Stimulated activated naive B cell treated with anti-CD40 and anti-IgM and Interleukin-4, amounts not matched to agents 10 μg/mL and 1 μg/mL and 100 μg/mL, for 72 hours (primary cell): ENCODE measurements at regions not wholly inside any gene's neighbourhood (a gene's known extent, or its start where the extent isn't known, plus 50 kb on each side); places are given as distances from the start of the nearest gene placed in this dataset.
"Not testable (repeated sequence)": the region's sequence is repeated elsewhere in the genome, so short reads cannot be mapped to it uniquely, and the experiment has no call there.

Source experiments
- ATAC-seq, 2 donors: fragments of 150-1000 bp; cut with Tn5 transposase; replicated peaks; 2 replicates each; pipeline ENCODE4 v1.10.0; 2021; ENCODE audit warnings: moderate library complexity in 1 of 2
- DNase-seq: peaks from one replicate; pipeline ENCODE4 v3.0.0; 2021
- H3K27ac Mint-ChIP-seq: one replicate; pipeline ENCODE4 v1.8.0; 2022; ENCODE audit warnings: mild to moderate bottlenecking, mixed read lengths
- H3K27me3 Mint-ChIP-seq, 2 donors: one replicate each; pipeline ENCODE4 v1.8.0; 2022; ENCODE audit warnings: mixed read lengths in 2 of 2
- H3K36me3 Mint-ChIP-seq, 2 donors: one replicate each; pipeline ENCODE4 v1.8.0; 2022; ENCODE audit warnings: mixed read lengths in 2 of 2, mild to moderate bottlenecking in 1 of 2
- H3K4me1 Mint-ChIP-seq, 2 donors: one replicate each; pipeline ENCODE4 v1.8.0; 2022; ENCODE audit warnings: mixed read lengths in 2 of 2, mild to moderate bottlenecking in 1 of 2
- H3K4me3 Mint-ChIP-seq, 2 donors: one replicate each; pipeline ENCODE4 v1.8.0; 2022; ENCODE audit warnings: mild to moderate bottlenecking in 2 of 2, mixed read lengths in 2 of 2, moderate library complexity in 1 of 2
- H3K9me3 Mint-ChIP-seq, 2 donors: one replicate each; pipeline ENCODE4 v1.8.0; 2022; ENCODE audit warnings: mixed read lengths in 2 of 2, mild to moderate bottlenecking in 1 of 2

DNA sequence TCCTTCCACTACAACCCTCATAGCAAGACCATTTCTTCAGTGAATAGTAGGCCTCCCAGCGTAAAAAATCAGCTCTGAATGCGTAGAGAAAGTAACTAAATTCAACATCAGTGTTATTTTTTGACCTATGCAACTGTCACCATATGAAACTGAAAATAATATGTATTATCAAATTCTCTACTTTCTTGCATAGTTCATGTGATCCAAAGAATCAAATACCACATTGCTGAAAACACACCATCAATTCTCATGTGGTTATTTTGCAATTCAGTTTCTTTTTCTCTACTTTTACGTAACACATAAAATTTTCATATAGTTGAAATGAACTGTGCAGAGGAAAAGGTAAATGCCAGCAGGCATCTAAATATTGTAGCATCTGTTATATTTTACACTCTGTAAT, 208.5 kb upstream of the SPOPL start:
- Mint-ChIP-seq H3K4me3 (no peak overlapping the region), H3K27me3 (no peaks in the 10 kb centered on the region), H3K4me1 (no peaks in the 10 kb centered on the region), H3K9me3 (peaks cover 0 to 5% of the 10 kb centered on the region in 2 donors), H3K27ac (no peak overlapping the region), H3K36me3 (peaks cover 0 to 18% of the 10 kb centered on the region in 2 donors)
- DNase-seq: no peak
- no peak for ATAC-seq

DNA sequence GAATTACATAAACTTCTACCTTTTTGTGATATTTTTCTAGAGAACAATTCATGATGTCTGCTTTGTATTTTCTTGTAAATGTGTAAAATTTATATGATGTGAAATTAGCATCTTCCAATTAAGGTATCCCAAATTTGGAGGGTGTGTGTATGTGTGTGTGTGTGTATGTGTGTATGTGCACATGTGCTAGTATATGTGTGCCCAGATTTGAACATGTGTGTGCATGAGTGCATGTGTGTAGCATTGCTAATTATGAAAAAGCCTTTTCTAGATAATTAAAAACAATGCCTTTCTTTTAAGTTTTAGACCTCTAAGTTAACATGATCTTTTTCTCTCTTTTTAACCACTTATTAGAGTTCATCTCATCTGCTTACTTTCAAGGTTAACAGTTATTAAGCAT, 208.0 kb upstream of the SPOPL start:
- no peak overlapping the region for H3K27ac Mint-ChIP-seq
- no peak overlapping the region for H3K4me3 Mint-ChIP-seq
- H3K9me3 Mint-ChIP-seq: peaks cover 0 to 5% of the 10 kb centered on the region in 2 donors
- DNase-seq (no peak), ATAC-seq (no peak)
- H3K27me3 Mint-ChIP-seq: no peaks in the 10 kb centered on the region
- H3K36me3 Mint-ChIP-seq: peaks cover 2 to 18% of the 10 kb centered on the region in 2 donors
- H3K4me1 Mint-ChIP-seq: peaks cover 0 to 4% of the 10 kb centered on the region in 2 donors

DNA sequence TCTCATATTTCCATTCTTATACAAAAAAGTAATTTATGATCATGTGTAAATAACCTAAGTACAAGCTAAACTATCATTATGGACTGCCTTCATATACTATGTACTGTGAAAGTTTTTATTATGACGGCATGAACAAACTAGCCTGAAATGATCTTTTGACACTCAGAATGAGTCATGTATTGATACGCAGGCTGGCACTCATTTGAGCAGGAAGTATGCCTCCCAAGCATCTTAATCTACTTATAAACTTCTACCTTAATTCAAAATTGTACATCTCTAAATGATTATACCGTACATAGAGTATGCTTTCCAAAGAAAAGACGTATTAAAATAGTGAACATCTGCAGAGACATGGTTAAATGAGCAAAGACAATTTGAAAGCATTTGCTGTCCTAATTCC, 207.1 kb upstream of the SPOPL start:
- Mint-ChIP-seq H3K4me3 (no peak overlapping the region), H3K9me3 (peaks cover 0 to 5% of the 10 kb centered on the region in 2 donors), H3K27me3 (no peaks in the 10 kb centered on the region), H3K36me3 (peaks cover 3 to 18% of the 10 kb centered on the region in 2 donors), H3K4me1 (peaks cover 4 to 8% of the 10 kb centered on the region in 2 donors), H3K27ac (no peak overlapping the region)
- DNase-seq: no peak
- no peak for ATAC-seq

GRCh38 chr2:138296365-138296764, 205.2 kb upstream of the SPOPL start:
- H3K9me3 Mint-ChIP-seq: peaks cover 0 to 5% of the 10 kb centered on the region in 2 donors
- H3K4me3 Mint-ChIP-seq: no peak overlapping the region
- H3K27me3 Mint-ChIP-seq: no peaks in the 10 kb centered on the region
- DNase-seq: no peak
- peaks cover 3 to 10% of the 10 kb centered on the region in 2 donors for H3K36me3 Mint-ChIP-seq
- H3K27ac Mint-ChIP-seq: no peak overlapping the region
- H3K4me1 Mint-ChIP-seq: peaks cover 4 to 8% of the 10 kb centered on the region in 2 donors
- no peak for ATAC-seq

GRCh38 chr2:138298120-138298814, 203.3 kb upstream of the SPOPL start:
- no peak for DNase-seq
- H3K9me3 Mint-ChIP-seq: no peaks in the 10 kb centered on the region
- H3K27me3 Mint-ChIP-seq: no peaks in the 10 kb centered on the region
- no peak overlapping the region for H3K27ac Mint-ChIP-seq
- peaks cover 3 to 5% of the 10 kb centered on the region in 2 donors for H3K36me3 Mint-ChIP-seq
- no peak overlapping the region for H3K4me3 Mint-ChIP-seq
- H3K4me1 Mint-ChIP-seq: peaks cover 4 to 8% of the 10 kb centered on the region in 2 donors
- ATAC-seq: peak in 1 of 2 donors; percentile 34

DNA sequence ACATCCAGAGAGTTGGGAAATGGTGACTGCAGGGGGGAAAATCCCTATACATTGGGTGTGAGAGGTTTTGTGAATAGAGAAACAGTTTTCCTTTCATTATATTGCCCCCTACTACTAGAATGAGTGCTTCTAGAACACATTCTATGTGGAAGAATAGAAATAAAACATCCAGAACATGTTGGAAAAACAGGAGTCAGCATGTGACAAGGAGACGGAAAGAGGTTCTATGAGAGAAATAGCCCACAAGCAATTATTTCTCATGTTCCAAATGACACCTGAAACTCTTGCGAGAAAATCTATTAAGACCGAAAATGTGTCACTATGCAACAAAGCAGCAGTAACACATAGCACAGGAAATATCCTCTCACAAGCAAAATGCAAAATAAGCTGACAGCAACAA, 202.7 kb upstream of the SPOPL start:
- peaks cover 3 to 5% of the 10 kb centered on the region in 2 donors for H3K36me3 Mint-ChIP-seq
- no peaks in the 10 kb centered on the region for H3K9me3 Mint-ChIP-seq
- H3K4me1 Mint-ChIP-seq: peaks cover 4 to 8% of the 10 kb centered on the region in 2 donors
- H3K27ac Mint-ChIP-seq: no peak overlapping the region
- no peak overlapping the region for H3K4me3 Mint-ChIP-seq
- no peak for DNase-seq
- ATAC-seq: peak in 1 of 2 donors; percentile 29
- no peaks in the 10 kb centered on the region for H3K27me3 Mint-ChIP-seq

DNA sequence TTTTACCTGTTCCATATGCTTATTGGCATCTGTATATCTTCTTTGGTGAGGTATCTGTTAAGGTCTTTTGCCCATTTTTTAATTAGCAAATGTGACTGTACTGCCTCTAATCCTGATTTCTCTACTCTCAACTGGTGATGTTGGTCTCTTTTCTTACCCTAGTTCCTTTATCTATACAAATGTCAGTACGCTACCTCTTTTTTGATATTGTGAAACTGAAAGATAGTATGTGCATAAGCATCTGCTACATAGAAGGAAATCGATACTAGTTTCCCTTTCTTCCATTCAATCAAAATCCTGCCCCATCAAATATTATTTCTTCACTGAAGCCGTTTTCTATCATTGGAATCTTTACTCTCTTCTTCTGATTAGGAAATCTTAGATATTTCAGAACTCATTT, 194.9 kb upstream of the SPOPL start:
- DNase-seq: no peak
- Mint-ChIP-seq H3K27me3 (no peaks in the 10 kb centered on the region), H3K4me1 (no peaks in the 10 kb centered on the region), H3K36me3 (peaks cover 0 to 5% of the 10 kb centered on the region in 2 donors), H3K4me3 (no peak overlapping the region), H3K27ac (no peak overlapping the region), H3K9me3 (peaks cover 0 to 8% of the 10 kb centered on the region in 2 donors)
- ATAC-seq: no peak

DNA sequence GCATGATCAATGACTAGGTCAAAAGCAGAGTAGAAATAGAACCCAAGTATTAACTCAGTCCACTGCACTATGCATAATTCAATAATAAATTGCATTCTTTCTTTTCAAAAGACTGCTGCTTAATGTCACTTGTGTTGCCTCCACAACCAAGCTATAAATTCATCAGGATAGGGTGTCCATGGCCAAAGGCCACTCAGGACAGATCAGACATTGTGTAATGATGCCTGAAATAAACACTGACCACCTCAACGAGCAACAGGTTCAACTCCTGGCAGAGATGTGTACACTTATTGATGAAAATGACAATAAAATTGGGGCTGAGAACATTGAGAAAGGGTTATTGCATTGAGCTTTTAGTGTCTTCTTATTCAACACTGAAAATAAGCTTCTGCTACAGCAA, 194.5 kb upstream of the SPOPL start:
- DNase-seq (no peak), ATAC-seq (no peak)
- peaks cover 0 to 8% of the 10 kb centered on the region in 2 donors for H3K9me3 Mint-ChIP-seq
- H3K36me3 Mint-ChIP-seq: peaks cover 0 to 5% of the 10 kb centered on the region in 2 donors
- no peaks in the 10 kb centered on the region for H3K27me3 Mint-ChIP-seq
- no peak overlapping the region for H3K4me3 Mint-ChIP-seq
- H3K27ac Mint-ChIP-seq: no peak overlapping the region
- no peaks in the 10 kb centered on the region for H3K4me1 Mint-ChIP-seq

- Mint-ChIP-seq H3K27ac (no peak overlapping the region), H3K27me3 (no peaks in the 10 kb centered on the region), H3K36me3 (peaks cover 0 to 8% of the 10 kb centered on the region in 2 donors), H3K9me3 (peaks cover 0 to 8% of the 10 kb centered on the region in 2 donors), H3K4me1 (no peaks in the 10 kb centered on the region), H3K4me3 (no peak overlapping the region)
- DNase-seq (no peak), ATAC-seq (no peak)
Measured at GRCh38 chr2:138309760-138310159, 191.8 kb upstream of the SPOPL start.

- Mint-ChIP-seq H3K36me3 (peaks cover 1 to 14% of the 10 kb centered on the region in 2 donors), H3K4me3 (no peak overlapping the region), H3K9me3 (peaks cover 12 to 13% of the 10 kb centered on the region in 2 donors), H3K4me1 (no peaks in the 10 kb centered on the region), H3K27me3 (no peaks in the 10 kb centered on the region), H3K27ac (no peak overlapping the region)
- no peak for DNase-seq
- no peak for ATAC-seq
Measured at GRCh38 chr2:138312061-138312460, 189.5 kb upstream of the SPOPL start.

DNA sequence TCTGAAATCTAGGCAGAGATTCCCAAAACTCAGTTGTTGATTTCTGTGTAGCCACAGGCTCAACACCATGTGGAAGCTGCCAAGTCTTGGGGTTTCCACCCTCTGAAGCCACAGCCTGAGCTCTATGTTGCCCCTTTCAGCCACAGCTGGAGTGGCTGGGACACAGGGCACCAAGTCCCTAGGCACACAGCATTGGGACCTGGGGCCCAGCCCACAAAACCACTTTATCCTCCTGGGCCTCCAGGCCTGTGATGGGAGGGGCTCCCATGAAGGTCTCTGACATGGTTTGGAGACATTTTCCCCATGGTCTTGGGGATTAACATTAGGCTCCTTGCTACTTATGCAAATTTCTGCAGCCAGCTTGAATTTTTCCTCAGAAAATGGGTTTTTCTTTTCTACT, 186.0 kb upstream of the SPOPL start:
- Mint-ChIP-seq H3K9me3 (peaks cover 11 to 12% of the 10 kb centered on the region in 2 donors), H3K36me3 (peaks cover 1 to 14% of the 10 kb centered on the region in 2 donors)
- ATAC-seq, H3K27ac Mint-ChIP-seq, DNase-seq, H3K4me3 Mint-ChIP-seq, H3K4me1 Mint-ChIP-seq, H3K27me3 Mint-ChIP-seq: not testable (repeated sequence)

- H3K27ac Mint-ChIP-seq: no peak overlapping the region
- H3K27me3 Mint-ChIP-seq: no peaks in the 10 kb centered on the region
- DNase-seq (no peak), ATAC-seq (no peak)
- H3K4me3 Mint-ChIP-seq: no peak overlapping the region
- peaks cover 4 to 9% of the 10 kb centered on the region in 2 donors for H3K4me1 Mint-ChIP-seq
- H3K36me3 Mint-ChIP-seq: peaks cover 1 to 11% of the 10 kb centered on the region in 2 donors
- peaks cover 11 to 12% of the 10 kb centered on the region in 2 donors for H3K9me3 Mint-ChIP-seq
Measured at GRCh38 chr2:138319616-138320015, 182.0 kb upstream of the SPOPL start.

GRCh38 chr2:138321458-138321857, 180.1 kb upstream of the SPOPL start:
- H3K36me3 Mint-ChIP-seq: peaks cover 0 to under 1% of the 10 kb centered on the region in 2 donors
- no peak for ATAC-seq
- H3K27me3 Mint-ChIP-seq: no peaks in the 10 kb centered on the region
- no peak overlapping the region for H3K4me3 Mint-ChIP-seq
- DNase-seq: no peak
- peaks cover under 1 to 1% of the 10 kb centered on the region in 2 donors for H3K9me3 Mint-ChIP-seq
- peaks cover 4 to 9% of the 10 kb centered on the region in 2 donors for H3K4me1 Mint-ChIP-seq
- no peak overlapping the region for H3K27ac Mint-ChIP-seq

GRCh38 chr2:138323382-138324067, 178.0 kb upstream of the SPOPL start:
- Mint-ChIP-seq H3K36me3 (no peaks in the 10 kb centered on the region), H3K27ac (no peak overlapping the region), H3K27me3 (no peaks in the 10 kb centered on the region), H3K4me3 (no peak overlapping the region), H3K9me3 (no peaks in the 10 kb centered on the region), H3K4me1 (peaks cover 4 to 9% of the 10 kb centered on the region in 2 donors)
- no peak for DNase-seq
- peak; percentile 31 to 58 for ATAC-seq
